ENCODE measurements at regions not wholly inside any gene's neighbourhood (a gene's known extent, or its start where the extent isn't known, plus 50 kb on each side); places are given as distances from the start of the nearest gene placed in this dataset.

- DNase-seq (ENCODE audit: low read depth), result peak; percentile 22
- no peak for TF ChIP-seq CTCF (IDR thresholded peaks at IDR 0.05; ENCODE audit: low read depth, low read length, missing control alignments)
- in situ Hi-C loops (cut with HindIII; ENCODE audit: low sequenced_read_pairs), result no loop called here
- H3K4me3 ChIP-seq (ENCODE audit: low read depth, low read length), result no peak overlapping the region
Measured at GRCh38 chr20:23167431-23167830, 81.3 kb upstream of the CD93 start.

GRCh38 chr20:23166563-23166962 lies 80.4 kb upstream of the CD93 start:
- in situ Hi-C loops (cut with HindIII; ENCODE audit: low sequenced_read_pairs), result no loop called here
- TF ChIP-seq CTCF (IDR thresholded peaks at IDR 0.05; ENCODE audit: low read depth, low read length, missing control alignments), result no peak
- H3K4me3 ChIP-seq (ENCODE audit: low read depth, low read length), result no peak overlapping the region
- DNase-seq (ENCODE audit: low read depth), result no peak

- H3K4me3 ChIP-seq (ENCODE audit: low read depth, low read length), result no peak overlapping the region
- no peak for TF ChIP-seq CTCF (IDR thresholded peaks at IDR 0.05; ENCODE audit: low read depth, low read length, missing control alignments)
- no peak for DNase-seq (ENCODE audit: low read depth)
- in situ Hi-C loops (cut with HindIII; ENCODE audit: low sequenced_read_pairs), result no loop called here
Measured at GRCh38 chr20:23165964-23166363, 79.8 kb upstream of the CD93 start.

- no peak overlapping the region for H3K4me3 ChIP-seq (ENCODE audit: low read depth, low read length)
- peak; percentile 5 for TF ChIP-seq CTCF (IDR thresholded peaks at IDR 0.05; ENCODE audit: low read depth, low read length, missing control alignments)
- in situ Hi-C loops (cut with HindIII; ENCODE audit: low sequenced_read_pairs), result no loop called here
- no peak for DNase-seq (ENCODE audit: low read depth)
Measured at GRCh38 chr20:23165307-23165750, 79.2 kb upstream of the CD93 start.

GRCh38 chr20:23164176-23164601 lies 78.1 kb upstream of the CD93 start:
- in situ Hi-C loops (cut with HindIII; ENCODE audit: low sequenced_read_pairs), result no loop called here
- TF ChIP-seq CTCF (IDR thresholded peaks at IDR 0.05; ENCODE audit: low read depth, low read length, missing control alignments), result no peak
- no peak overlapping the region for H3K4me3 ChIP-seq (ENCODE audit: low read depth, low read length)
- no peak for DNase-seq (ENCODE audit: low read depth)

- in situ Hi-C loops (cut with HindIII; ENCODE audit: low sequenced_read_pairs), result no loop called here
- DNase-seq (ENCODE audit: low read depth), result no peak
- TF ChIP-seq CTCF (IDR thresholded peaks at IDR 0.05; ENCODE audit: low read depth, low read length, missing control alignments), result no peak
- no peak overlapping the region for H3K4me3 ChIP-seq (ENCODE audit: low read depth, low read length)
Measured at GRCh38 chr20:23163562-23163961, 77.4 kb upstream of the CD93 start.

- in situ Hi-C loops (cut with HindIII; ENCODE audit: low sequenced_read_pairs), result no loop called here
- DNase-seq (ENCODE audit: low read depth), result no peak
- TF ChIP-seq CTCF (IDR thresholded peaks at IDR 0.05; ENCODE audit: low read depth, low read length, missing control alignments), result no peak
- no peak overlapping the region for H3K4me3 ChIP-seq (ENCODE audit: low read depth, low read length)
Measured at GRCh38 chr20:23162887-23163286, 76.8 kb upstream of the CD93 start.

All from astrocyte of the cerebellum (primary cell).